Hippocampal formation (tissue), 2 donors: ENCODE measurements at regions not wholly inside any gene's neighbourhood (a gene's known extent, or its start where the extent isn't known, plus 50 kb on each side); places are given as distances from the start of the nearest gene placed in this dataset.

Experiments
- DNase-seq, 2 donors: peaks; one replicate each; lab custom pipeline; 2025; lab: John Stamatoyannopoulos, UW

DNA sequence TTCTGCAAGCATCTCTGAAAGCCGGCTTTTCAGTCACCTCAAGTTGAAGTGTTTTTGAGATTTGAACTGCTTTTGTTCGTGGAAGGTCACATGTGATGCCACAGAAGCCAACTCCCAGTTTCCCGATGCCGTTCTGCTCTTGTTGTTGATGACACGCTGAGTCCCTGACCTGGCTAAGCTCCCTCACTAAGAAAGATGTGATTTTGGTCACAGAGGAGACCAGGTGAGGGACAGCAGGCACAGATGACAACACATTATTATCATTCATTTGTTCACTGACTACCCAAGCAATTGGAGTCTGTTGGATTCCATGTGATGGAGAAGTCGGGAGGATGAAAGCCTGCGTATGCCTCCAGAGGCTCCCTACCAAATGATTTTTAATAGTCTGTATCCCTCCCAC is 822.4 kb upstream of the RBFOX1 start:
- DNase-seq, result no peak

DNA sequence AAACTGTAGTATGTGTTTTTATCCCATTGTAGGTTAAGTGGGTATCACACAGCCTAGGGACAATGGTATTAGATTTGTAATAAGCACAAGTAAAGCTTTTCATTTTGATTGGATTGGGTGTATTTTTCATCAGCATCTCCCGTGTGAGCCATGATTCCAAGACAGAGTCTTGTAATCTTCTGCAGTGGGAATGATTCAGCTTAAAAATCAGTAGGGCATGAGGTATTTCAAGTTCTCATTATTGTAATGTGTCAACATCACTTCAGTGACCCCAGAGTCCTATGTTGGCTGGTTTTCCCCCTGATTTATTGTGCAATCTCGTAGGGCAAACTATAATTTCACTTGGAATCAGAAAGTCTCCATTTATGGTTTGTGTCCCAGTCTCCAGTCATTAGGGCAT is 833.2 kb upstream of the RBFOX1 start:
- DNase-seq, result no peak

DNA sequence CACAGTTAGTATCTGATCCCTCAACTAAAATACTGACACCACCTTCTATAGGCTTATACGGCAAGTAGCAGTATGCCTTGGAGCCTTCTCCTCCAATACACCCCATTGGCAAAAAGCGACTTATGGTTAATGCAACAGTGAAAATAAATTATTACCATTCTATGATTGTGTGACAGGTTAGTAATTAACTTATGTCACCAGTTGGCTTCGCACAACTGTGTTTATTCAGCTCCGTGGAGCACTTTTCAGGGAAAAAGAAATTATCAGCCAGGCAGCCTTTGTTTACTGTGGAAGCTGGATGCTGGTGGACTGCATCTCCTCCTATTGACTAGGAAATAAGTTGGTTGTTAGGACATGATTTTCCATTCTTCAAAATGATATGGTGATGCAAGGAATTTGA is 833.8 kb upstream of the RBFOX1 start:
- DNase-seq, result no peak

DNA sequence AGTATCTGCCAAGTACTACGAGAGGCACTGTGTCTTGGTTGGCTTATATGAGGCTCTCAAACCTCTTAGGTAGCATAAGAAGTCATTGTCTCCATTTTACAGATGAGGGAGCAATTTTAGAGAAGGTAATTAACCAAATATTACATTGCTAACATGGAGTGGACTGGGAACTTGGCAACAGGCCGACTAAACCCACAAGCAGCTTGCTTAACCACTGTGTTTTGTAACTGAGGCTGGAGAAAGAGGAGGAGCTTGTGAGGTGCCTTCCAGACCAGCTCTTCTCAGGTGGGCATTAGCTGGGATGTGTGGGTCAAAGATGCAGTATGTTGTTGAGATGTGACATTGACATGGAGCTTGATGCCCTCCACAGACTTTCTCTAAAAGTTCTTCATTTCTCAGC is 835.6 kb upstream of the RBFOX1 start:
- no peak for DNase-seq

DNA sequence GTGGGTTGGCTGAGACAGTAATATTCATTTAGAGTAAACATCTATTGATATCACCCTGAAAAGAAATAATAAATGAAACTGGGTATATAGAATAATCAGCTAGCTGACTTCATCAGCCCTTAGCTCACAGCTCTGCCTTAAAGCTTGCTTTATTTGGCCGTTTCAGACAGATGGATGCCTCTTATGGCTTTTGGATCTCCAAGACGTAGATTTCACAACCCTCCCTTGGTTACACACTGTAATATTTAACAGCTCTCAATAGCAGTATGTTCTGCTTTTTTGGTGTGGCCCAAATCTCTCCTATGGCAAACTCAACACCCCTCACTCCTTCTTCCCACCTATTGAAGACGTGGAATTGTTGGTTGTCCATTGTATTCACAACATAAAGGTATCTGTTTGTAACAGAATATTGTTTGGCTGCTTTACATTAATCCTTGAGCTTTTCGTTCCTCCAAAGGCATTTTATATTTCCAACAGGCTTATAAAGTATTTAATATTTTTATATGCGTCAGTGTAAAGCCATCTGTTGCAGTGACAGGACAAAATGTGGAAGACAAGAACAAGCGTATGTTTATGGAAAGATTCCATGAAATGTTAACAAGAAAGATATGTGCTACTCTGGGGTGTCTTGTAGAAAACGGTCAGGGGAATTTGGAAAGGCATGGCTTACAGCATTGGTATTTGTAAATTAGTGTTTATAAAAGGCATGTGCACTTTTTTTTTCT is 837.0 kb upstream of the RBFOX1 start:
- no peak for DNase-seq

DNA sequence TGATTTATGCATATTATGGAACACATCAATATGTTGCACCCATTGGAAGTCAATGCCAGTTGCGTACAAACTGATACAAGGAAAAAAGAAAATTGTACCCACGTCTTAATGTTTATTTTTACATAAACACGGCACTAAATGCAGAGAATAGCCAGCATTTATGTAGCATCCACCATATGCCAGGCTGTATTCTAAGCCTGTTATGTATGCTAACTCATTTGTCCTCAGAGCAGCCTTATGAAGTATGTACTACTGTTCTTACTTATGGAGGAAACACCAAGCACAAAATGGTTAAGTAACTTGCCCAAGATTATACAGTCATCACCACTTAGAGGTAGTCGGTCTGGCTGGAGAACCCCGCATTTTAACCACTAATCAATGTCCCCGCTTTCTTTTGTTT is 837.9 kb upstream of the RBFOX1 start:
- no peak for DNase-seq

DNA sequence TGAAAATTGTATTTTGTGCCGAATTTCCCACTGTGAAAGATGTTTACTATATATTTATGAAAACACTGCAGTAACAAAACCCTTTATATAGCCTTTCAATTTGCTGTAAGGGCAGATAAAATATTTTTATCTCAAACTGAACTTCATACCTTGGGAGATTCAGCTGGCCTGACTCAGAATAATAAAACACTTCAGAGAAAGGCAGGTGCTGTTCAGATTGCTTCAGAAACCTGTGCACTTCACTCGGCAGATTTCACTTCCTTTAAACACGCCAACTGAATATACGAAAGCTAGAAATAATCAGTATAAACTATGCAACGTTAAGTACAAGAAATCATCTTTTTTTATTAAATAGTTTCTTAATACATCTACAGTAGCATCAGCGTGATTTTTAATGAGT is 839.1 kb upstream of the RBFOX1 start:
- no peak for DNase-seq

DNA sequence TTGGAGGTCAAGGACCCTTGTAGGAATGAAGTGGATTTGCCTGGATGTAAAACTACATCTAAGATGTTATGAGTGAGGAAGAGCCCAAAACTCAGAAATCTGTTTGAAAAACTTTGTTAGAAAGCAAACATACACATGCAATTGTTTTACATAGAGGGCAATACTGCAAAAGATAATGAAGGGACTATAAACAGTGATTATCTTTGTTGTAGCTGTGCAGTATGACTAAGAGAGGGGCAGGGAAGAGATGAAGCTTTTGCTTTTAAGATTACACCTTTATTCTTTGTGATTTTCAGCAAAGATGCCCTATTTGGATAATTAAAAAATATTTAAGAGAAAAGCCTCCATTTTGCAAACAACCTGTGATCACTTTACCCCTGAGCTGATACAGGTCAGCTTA is 839.9 kb upstream of the RBFOX1 start:
- DNase-seq, result no peak

DNA sequence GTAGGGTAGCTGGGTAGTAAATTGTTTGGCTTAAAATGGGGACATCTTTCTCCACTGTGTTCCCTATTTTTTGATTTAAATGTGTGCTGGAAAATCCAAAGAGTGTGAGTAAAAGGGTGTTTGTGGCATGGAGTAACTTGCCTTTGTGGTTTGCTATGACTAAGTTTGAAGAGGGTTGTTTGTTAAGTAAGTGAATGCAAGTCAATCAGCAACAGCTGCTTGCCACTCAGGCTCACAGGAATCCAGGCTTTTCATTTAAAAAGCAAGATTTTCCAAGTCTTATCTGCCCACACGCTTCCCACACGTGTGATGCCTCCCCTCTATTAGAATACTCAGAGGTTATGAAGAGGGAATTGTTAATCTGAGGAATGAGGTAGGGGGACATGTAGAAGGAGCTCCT is 847.7 kb upstream of the RBFOX1 start:
- no peak for DNase-seq

DNA sequence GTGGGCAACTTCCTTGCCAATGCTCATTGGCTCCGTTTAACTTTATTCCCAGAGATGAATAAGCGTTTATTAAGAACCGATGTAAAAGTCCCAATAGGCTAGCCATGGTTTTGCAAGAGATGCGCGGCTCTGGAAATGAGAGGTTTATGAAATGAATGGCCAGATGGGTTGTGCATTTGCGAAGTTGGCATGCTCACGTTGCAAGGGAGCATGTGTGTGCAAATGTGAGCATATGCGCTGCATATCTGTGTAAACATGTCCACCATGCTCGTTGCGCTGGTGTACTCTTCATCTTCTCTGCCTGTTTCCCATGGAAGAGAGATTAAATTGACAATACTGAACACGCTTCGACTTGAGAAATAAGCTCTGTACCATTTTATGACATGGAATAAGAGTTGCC is 848.6 kb upstream of the RBFOX1 start:
- DNase-seq, result peak in 1 of 2 donors; percentile 3

DNA sequence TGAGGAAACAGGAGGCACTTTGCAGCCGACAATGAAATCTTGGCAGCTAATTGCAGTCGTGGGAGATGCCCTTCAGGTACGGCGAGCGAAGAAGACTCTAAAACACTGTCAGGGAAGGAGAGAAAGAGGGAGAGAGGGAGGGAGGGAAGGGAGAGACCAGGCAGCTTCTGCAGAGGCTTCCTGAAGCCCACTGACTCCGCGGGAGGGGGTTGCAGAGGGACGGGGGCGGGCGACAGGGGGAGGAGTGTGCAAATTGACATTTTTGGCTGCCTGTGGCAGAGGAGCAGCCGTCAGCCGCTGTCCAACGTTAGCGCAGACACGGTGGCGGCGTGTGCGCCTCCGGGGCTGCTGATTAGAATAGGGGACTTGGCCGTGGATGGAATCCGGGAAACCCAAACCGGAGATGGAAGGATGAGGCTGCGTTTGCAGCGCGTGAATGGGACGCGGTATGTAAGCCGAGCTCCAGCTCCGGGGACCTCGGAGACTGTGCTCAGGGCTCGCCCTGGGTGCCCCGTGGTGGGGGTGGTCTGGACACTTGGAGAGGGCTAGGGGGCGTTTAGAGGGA is 849.1 kb upstream of the RBFOX1 start:
- DNase-seq, result peak in 1 of 2 donors; percentile 8

DNA sequence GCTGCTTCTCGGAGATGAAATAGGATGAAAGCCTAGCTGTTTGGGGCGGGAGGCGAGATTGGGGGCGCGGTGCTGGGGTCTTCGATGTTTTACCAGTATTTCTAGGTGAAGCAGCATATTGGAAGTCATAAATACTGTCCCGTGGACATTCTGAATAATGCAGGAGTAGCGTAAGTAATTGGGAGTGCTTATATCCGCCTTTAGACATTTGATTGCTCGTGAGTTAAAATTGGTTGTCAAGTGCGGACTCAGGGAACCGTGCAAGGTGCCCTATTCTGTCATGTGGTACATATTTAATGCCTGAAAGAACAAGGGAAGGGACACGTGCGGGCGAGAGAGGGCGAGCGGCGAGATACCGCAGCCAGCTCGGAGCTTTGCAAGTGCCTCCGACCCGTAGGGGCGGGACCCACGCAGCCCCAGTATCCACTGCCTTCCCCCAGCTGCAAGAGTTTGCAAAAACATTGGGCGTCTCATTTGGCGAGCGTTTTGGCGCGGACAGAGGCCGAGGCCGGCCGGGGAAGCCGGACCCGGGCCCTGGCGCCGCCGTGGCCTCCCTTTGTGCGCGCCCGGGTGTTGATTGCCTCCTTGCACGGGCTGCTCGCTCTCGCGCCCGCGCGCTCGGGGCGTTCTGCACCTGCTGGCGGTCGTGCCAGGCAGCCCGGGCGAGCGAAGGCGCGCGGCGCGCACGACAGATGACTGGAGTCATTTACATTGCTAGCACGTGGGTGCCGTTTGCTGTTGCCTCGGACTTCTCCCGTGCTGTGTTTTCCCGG is 849.8 kb upstream of the RBFOX1 start:
- DNase-seq, result no peak

DNA sequence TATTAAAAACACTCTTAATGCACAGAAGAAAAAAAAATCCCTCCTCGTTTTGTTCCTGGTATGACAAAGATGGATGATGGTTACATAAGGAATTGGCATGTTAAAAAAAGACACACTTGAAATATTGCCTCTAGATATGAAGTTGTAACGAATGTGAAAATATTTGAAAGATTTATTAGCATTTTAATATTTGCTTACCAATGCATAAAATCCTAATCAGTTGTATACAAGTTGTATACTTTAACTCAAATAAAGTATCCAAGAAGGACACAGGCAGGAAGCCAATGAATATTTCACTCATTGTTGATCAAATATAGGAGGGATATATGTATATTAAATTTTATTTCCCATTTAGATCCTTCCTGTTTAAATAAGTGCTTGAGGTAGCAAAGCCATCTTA is 850.8 kb upstream of the RBFOX1 start:
- no peak for DNase-seq

DNA sequence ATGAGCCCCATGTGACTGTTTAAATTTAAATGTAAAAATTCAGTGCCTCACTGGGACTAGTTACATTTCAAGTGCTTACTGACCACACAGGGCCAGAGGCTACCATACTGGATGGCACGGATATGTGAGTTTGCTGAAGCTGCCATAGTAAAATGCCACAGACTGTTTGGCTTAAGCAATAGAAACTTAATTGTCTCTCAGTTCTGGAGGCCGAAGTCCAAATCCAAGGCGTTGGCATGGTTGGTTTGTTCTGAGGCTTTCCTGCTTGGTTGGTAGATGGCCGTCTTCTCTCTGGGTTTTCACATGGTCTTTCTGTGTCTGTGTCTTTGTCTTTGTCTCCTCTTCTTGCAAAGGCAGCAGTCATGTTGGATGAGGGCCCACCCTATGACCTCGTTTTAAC is 878.9 kb upstream of the RBFOX1 start:
- DNase-seq, result no peak

DNA sequence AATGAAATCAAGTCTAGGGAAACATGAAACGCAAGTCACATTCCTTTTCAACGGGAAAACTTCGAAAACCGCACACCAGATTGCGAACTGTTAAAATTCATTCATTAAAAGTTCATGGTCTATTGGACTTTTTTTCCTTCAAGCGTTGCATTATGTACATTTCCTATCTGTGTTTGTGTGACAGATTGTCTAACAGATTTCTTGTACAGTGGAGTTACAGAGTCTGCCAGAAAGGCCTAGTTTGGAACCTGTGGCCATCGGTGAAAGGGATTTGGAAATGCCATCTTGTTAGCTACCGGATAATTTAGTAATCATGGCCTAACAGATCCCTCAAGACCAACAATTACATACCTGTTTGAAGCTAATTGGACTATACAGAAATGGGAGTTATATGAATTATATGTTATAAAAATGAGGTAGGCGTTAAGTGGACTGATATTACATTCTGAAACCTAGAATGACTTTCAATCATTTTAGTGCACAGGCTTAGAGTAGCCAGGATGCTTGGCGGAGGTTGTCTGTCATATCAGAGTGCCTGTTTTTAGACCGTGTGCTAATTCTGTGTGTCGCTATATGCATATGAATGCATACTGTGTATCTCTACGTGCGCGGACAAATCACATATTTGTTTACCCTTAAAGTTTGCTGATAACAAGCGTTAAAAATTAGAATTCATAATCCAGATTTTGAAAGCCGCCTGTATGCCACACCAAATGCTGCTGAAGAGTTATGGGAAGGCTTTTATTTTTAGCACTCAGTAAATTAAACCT is 885.4 kb upstream of the RBFOX1 start:
- no peak for DNase-seq

DNA sequence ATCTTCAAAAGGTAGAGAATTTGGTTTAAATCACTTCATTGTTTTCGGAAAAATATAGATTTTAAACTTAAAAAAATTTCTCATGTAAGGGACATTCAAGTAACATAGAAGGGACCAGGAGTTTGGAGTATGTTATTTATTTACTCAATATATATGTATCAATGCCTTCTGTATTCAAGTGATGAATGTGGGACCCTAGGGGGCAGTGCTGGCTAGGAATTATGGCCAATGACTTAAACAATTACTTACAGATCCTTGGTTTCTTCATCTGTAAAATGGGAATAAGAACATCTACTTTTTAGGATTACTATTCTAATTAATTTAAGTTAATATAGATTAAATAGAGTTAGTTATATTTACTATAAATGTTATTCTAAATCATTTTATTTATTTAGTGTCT is 886.3 kb upstream of the RBFOX1 start:
- no peak for DNase-seq

DNA sequence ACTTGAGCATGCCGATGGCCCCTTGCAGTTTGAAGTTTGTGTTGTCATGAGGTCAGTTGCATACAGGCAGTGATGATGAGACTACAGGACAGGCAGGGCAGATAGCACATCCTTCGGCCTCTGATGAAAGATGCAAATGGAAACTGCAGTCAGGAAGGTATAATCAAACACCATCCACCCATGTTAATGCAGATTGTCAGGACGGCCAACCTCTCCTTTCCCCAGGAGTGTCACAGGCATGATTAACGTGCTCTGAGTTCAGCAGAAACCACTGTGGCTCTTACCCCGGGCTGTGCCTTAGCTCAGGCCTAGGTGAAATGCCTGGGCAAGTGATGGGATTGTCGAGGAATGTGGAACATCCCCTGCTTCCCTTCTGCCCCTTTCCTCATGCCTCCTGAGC is 893.5 kb upstream of the RBFOX1 start:
- no peak for DNase-seq

DNA sequence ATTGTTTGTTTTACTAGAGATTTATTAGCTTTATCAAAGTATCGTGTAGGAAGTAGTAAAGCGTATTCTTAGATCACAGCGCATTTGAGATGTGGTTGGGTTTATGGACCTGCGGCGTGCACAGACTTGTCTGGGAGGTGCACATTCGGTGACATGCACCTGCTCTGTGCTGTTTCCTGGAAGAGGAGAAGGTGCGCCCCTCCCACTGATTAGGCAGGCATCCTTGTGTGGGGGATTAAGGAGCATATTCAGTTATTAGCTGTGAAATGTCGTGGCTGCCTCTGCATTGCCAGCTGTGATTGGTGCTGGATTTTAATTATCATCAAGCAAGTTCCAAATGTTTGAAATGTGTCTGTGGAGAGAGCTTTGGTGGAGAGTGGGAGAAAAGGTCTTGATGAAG is 903.8 kb upstream of the RBFOX1 start:
- no peak for DNase-seq

DNA sequence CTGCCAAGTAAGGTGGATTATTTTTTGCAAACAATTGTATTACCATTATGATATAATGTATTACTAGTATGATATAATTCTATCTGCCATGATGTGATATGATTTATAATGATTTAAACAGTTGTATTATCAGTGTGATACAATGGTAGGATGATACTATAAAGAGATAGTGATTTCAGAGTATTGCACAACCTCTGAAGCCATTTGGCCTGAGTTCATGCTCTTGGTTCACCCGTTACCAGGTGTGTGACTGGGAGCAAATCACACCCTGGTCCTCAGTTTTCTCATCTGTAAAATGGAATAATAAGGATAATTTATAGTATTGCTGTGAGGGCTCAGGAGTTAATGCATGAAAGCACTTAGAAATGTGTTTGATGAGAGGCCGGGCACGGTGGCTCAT is 905.0 kb upstream of the RBFOX1 start:
- DNase-seq, result no peak

DNA sequence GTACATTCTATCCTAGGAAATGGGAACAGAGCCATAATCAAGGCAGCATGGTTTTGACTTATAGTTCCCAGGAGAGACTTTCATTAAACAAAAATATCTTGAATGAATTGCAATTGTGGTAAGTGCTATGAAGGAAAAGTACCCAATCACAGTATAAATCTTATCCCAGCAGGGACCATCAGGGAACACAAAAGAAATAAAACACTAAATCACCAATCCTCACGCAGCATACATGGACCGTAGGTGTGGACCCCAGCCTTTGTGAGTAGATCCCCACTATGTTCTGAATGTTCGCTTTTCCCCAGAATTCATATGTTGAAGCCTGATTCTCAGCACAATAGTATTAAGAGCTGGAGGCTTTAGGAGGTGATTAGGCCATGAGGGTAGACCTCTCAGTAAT is 925.0 kb upstream of the RBFOX1 start:
- DNase-seq, result no peak

DNA sequence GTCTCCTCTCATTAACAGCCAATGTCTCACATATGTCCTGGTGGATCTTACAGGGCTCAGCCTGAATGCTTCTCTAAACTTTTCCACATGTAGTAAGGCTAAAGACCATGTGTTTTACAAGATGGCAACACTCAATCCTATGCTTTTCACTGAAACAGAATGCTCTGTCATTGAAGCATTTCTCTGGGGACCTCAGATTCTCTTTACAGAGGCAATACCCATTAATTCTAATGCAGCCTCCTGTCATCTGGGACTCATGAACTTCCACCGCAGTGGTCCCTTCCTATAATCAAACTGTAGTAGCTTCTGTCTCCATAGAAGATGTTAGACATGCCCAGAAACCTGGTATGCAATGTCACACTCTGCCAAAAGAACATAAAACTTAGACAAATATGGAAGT is 926.6 kb upstream of the RBFOX1 start:
- no peak for DNase-seq

DNA sequence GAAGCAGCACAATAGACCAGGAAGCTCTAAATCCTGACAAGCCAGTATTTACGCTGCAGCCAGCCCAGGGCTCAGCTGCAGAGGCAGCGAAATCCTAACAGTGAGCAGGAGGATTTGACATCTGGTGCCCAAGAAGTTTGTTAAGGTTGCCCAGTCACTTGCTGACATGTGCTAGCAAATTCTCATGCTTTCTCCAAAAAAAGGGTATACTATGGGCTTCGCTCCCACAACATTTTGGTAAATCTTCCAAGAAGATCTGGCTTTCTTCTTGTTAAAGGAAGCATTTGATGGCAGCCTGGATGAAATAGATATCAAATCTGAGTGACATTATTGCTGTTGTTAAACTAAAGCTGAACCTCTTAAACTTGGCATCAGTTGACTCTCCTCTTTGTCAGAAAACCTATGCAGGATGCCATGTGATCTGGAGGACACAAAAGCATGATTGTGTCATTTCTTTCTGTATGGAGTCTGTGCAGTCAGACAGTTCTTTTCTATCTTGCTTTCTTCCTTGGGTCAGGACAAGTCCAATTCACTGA is 949.7 kb upstream of the RBFOX1 start:
- no peak for DNase-seq
